WTC11 (cell line): ENCODE measurements at regions not wholly inside any gene's neighbourhood (a gene's known extent, or its start where the extent isn't known, plus 50 kb on each side); places are given as distances from the start of the nearest gene placed in this dataset.

ENCODE experiments used
- ATAC-seq: fragments of 200-7000 bp; cut with Tn5 transposase; 2 replicates; pipeline ENCODE4 v1.10.0; 2021; ENCODE audit warnings: mild to moderate bottlenecking, moderate library complexity
- CTCF ChIA-PET: fragments of 300-600 bp; sonication (Branson Sonifier 250); formaldehyde crosslinking; loops from one replicate; lab custom pipeline; 2021; ENCODE audit warnings: antibody characterized with exemption; lab: Charles Lee
- POLR2A ChIA-PET: fragments of 350-600 bp; sonication (Branson Sonifier 250); formaldehyde crosslinking; loops from one replicate; lab custom pipeline; 2021; ENCODE audit warnings: antibody characterized with exemption; lab: Charles Lee
- DNase-seq: peaks from one replicate; pipeline ENCODE4 v3.0.0; 2021; ENCODE audit warnings: low spot score
- H3K27ac Mint-ChIP-seq: 2 replicates; pipeline ENCODE4 v1.8.0; 2021; ENCODE audit warnings: mixed read lengths
- H3K27me3 Mint-ChIP-seq: 2 replicates; pipeline ENCODE4 v1.8.0; 2021; ENCODE audit warnings: low read depth, mild to moderate bottlenecking, moderate library complexity, mixed read lengths
- H3K36me3 Mint-ChIP-seq: 2 replicates; pipeline ENCODE4 v1.8.0; 2021; ENCODE audit warnings: mixed read lengths
- H3K4me1 Mint-ChIP-seq: 2 replicates; pipeline ENCODE4 v1.8.0; 2022; ENCODE audit warnings: mixed read lengths
- H3K4me3 Mint-ChIP-seq: 2 replicates; pipeline ENCODE4 v1.8.0; 2021; ENCODE audit warnings: mild to moderate bottlenecking, moderate library complexity, mixed read lengths
- H3K9me3 Mint-ChIP-seq: 2 replicates; pipeline ENCODE4 v1.8.0; 2021; ENCODE audit warnings: mixed read lengths
- AFF4 ChIP-seq: sonication (generic); formaldehyde crosslinking; IDR thresholded peaks from 2 replicates; pipeline ENCODE4 v1.8.1; 2023; ENCODE audit warnings: mild to moderate bottlenecking, missing genetic modification reagents, borderline replicate concordance
- ATF1 ChIP-seq: sonication (generic); formaldehyde crosslinking; IDR thresholded peaks from 2 replicates; pipeline ENCODE4 v1.8.1; 2023; ENCODE audit warnings: mild to moderate bottlenecking, moderate library complexity, missing genetic modification reagents
- CBFB ChIP-seq: sonication (generic); formaldehyde crosslinking; IDR thresholded peaks from 2 replicates; pipeline ENCODE4 v1.8.1; 2022; ENCODE audit warnings: mild to moderate bottlenecking, low read depth, missing genetic modification reagents
- EMX1 ChIP-seq: fragments of 250-450 bp; sonication (Bioruptor Pico); IDR thresholded peaks from 2 replicates; pipeline ENCODE4 v1.8.0; 2021; ENCODE audit warnings: mild to moderate bottlenecking
- FOXP1 ChIP-seq: sonication (generic); formaldehyde crosslinking; IDR thresholded peaks from 2 replicates; pipeline ENCODE4 v1.8.0; 2022; ENCODE audit warnings: missing genetic modification reagents, mild to moderate bottlenecking, moderate library complexity, borderline replicate concordance
- GRHL2 ChIP-seq: fragments of 250-450 bp; sonication (Bioruptor Pico); IDR thresholded peaks from 2 replicates; pipeline ENCODE4 v1.8.0; 2022; ENCODE audit warnings: mild to moderate bottlenecking, moderate library complexity; ENCODE audit not compliant: insufficient replicate concordance, severe bottlenecking
- IRF2 ChIP-seq: sonication (generic); formaldehyde crosslinking; IDR thresholded peaks from 2 replicates; pipeline ENCODE4 v1.8.0; 2022; ENCODE audit warnings: low read depth, missing genetic modification reagents, borderline replicate concordance
- MXD4 ChIP-seq: fragments of 250-450 bp; sonication (Bioruptor Pico); IDR thresholded peaks from 2 replicates; pipeline ENCODE4 v1.8.0; 2021; ENCODE audit warnings: mild to moderate bottlenecking, moderate library complexity, borderline replicate concordance
- MYBL2 ChIP-seq: sonication (generic); formaldehyde crosslinking; IDR thresholded peaks from 2 replicates; pipeline ENCODE4 v1.8.1; 2023; ENCODE audit warnings: mild to moderate bottlenecking, moderate library complexity, missing genetic modification reagents
- NR1H2 ChIP-seq: sonication (generic); formaldehyde crosslinking; IDR thresholded peaks from 2 replicates; pipeline ENCODE4 v1.9.0; 2021; ENCODE audit warnings: mild to moderate bottlenecking, moderate library complexity, missing genetic modification reagents
- NR2C2 ChIP-seq: sonication (generic); formaldehyde crosslinking; IDR thresholded peaks from 2 replicates; pipeline ENCODE4 v1.8.0; 2022; ENCODE audit warnings: mild to moderate bottlenecking, missing genetic modification reagents
- PRDM15 ChIP-seq: sonication (generic); formaldehyde crosslinking; IDR thresholded peaks from 2 replicates; pipeline ENCODE4 v1.8.0; 2022; ENCODE audit warnings: missing genetic modification reagents
- RELA ChIP-seq: sonication (generic); formaldehyde crosslinking; IDR thresholded peaks from 2 replicates; pipeline ENCODE4 v1.8.1; 2022; ENCODE audit warnings: missing genetic modification reagents, mild to moderate bottlenecking, borderline replicate concordance
- SMAD3 ChIP-seq: sonication (generic); formaldehyde crosslinking; IDR thresholded peaks from 2 replicates; pipeline ENCODE4 v1.8.0; 2022; ENCODE audit warnings: missing genetic modification reagents, mild to moderate bottlenecking, borderline replicate concordance
- SOX15 ChIP-seq: fragments of 250-450 bp; sonication (Bioruptor Pico); IDR thresholded peaks from 2 replicates; pipeline ENCODE4 v1.9.0; 2021; ENCODE audit warnings: mild to moderate bottlenecking
- ZNF263 ChIP-seq: sonication (generic); formaldehyde crosslinking; IDR thresholded peaks from 2 replicates; pipeline ENCODE4 v1.8.1; 2022; ENCODE audit warnings: low read depth, mild to moderate bottlenecking, moderate library complexity, missing genetic modification reagents
- TF ChIP-seq, protein P1 (sequence below): sonication (generic); formaldehyde crosslinking; IDR thresholded peaks from 2 replicates; pipeline ENCODE4 v1.8.1; 2022; ENCODE audit warnings: missing genetic modification reagents, borderline replicate concordance
- TF ChIP-seq, protein P2 (sequence below): sonication (generic); formaldehyde crosslinking; IDR thresholded peaks from 2 replicates; pipeline ENCODE4 v1.8.0; 2022; ENCODE audit warnings: mild to moderate bottlenecking, missing genetic modification reagents
- TF ChIP-seq, protein P3 (sequence below): sonication (generic); formaldehyde crosslinking; IDR thresholded peaks from 2 replicates; pipeline ENCODE4 v1.8.1; 2022; ENCODE audit warnings: mild to moderate bottlenecking, missing genetic modification reagents, moderate library complexity, borderline replicate concordance
- TF ChIP-seq, protein P4 (sequence below): sonication (generic); formaldehyde crosslinking; IDR thresholded peaks from 2 replicates; pipeline ENCODE4 v1.8.1; 2022; ENCODE audit warnings: mild to moderate bottlenecking, moderate library complexity, missing genetic modification reagents
- TF ChIP-seq, protein P5 (sequence below): fragments of 250-450 bp; sonication (Bioruptor Pico); IDR thresholded peaks from 2 replicates; pipeline ENCODE4 v1.8.0; 2021; ENCODE audit warnings: mild to moderate bottlenecking
- TF ChIP-seq, protein P6 (sequence below): sonication (generic); formaldehyde crosslinking; conservative IDR thresholded peaks from 2 replicates; pipeline ENCODE4 v1.8.1; 2022; ENCODE audit warnings: mild to moderate bottlenecking, missing genetic modification reagents

GRCh38 chr11:28677721-28678120, 569.5 kb downstream of the METTL15 start (continued):
- TF ChIP-seq AFF4 (CRISPR knock-in tag) (no peak), FOXP1 (CRISPR knock-in tag) (no peak), NR2C2 (no peak), RELA (CRISPR knock-in tag) (no peak), IRF2 (CRISPR knock-in tag) (no peak)
- TF ChIP-seq, protein P1, sequence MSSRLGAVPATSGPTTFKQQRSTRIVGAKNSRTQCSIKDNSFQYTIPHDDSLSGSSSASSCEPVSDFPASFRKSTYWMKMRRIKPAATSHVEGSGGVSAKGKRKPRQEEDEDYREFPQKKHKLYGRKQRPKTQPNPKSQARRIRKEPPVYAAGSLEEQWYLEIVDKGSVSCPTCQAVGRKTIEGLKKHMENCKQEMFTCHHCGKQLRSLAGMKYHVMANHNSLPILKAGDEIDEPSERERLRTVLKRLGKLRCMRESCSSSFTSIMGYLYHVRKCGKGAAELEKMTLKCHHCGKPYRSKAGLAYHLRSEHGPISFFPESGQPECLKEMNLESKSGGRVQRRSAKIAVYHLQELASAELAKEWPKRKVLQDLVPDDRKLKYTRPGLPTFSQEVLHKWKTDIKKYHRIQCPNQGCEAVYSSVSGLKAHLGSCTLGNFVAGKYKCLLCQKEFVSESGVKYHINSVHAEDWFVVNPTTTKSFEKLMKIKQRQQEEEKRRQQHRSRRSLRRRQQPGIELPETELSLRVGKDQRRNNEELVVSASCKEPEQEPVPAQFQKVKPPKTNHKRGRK (CRISPR knock-in tag): no peak
- TF ChIP-seq, protein P2, sequence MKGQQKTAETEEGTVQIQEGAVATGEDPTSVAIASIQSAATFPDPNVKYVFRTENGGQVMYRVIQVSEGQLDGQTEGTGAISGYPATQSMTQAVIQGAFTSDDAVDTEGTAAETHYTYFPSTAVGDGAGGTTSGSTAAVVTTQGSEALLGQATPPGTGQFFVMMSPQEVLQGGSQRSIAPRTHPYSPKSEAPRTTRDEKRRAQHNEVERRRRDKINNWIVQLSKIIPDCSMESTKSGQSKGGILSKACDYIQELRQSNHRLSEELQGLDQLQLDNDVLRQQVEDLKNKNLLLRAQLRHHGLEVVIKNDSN (CRISPR knock-in tag): no peak
- TF ChIP-seq, protein P3, sequence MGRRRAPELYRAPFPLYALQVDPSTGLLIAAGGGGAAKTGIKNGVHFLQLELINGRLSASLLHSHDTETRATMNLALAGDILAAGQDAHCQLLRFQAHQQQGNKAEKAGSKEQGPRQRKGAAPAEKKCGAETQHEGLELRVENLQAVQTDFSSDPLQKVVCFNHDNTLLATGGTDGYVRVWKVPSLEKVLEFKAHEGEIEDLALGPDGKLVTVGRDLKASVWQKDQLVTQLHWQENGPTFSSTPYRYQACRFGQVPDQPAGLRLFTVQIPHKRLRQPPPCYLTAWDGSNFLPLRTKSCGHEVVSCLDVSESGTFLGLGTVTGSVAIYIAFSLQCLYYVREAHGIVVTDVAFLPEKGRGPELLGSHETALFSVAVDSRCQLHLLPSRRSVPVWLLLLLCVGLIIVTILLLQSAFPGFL (CRISPR knock-in tag): no peak
- TF ChIP-seq, protein P4, sequence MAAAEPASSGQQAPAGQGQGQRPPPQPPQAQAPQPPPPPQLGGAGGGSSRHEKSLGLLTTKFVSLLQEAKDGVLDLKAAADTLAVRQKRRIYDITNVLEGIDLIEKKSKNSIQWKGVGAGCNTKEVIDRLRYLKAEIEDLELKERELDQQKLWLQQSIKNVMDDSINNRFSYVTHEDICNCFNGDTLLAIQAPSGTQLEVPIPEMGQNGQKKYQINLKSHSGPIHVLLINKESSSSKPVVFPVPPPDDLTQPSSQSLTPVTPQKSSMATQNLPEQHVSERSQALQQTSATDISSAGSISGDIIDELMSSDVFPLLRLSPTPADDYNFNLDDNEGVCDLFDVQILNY (CRISPR knock-in tag): no peak

GRCh38 chr11:28675183-28675582, 567.0 kb downstream of the METTL15 start:
- H3K9me3 Mint-ChIP-seq: no peaks in the 10 kb centered on the region
- ChIA-PET CTCF (interaction anchor here (1.5 kb wide), 1 partner anchor 345 kb away, joined by 4 read pairs; no protein-coding TSS in a partner anchor), POLR2A (no interaction called here)
- no peak for ATAC-seq
- no peak overlapping the region for H3K4me3 Mint-ChIP-seq
- no peaks in the 10 kb centered on the region for H3K36me3 Mint-ChIP-seq
- peaks cover 15% of the 10 kb centered on the region for H3K4me1 Mint-ChIP-seq
- no peak overlapping the region for H3K27ac Mint-ChIP-seq
- H3K27me3 Mint-ChIP-seq: no peaks in the 10 kb centered on the region
- no peak for DNase-seq
- no peak for TF ChIP-seq MXD4 (CRISPR knock-in tag)
- TF ChIP-seq, protein P4 (CRISPR knock-in tag): no peak
- TF ChIP-seq, protein P5, sequence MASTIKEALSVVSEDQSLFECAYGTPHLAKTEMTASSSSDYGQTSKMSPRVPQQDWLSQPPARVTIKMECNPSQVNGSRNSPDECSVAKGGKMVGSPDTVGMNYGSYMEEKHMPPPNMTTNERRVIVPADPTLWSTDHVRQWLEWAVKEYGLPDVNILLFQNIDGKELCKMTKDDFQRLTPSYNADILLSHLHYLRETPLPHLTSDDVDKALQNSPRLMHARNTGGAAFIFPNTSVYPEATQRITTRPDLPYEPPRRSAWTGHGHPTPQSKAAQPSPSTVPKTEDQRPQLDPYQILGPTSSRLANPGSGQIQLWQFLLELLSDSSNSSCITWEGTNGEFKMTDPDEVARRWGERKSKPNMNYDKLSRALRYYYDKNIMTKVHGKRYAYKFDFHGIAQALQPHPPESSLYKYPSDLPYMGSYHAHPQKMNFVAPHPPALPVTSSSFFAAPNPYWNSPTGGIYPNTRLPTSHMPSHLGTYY (CRISPR knock-in tag): no peak
- no peak for TF ChIP-seq GRHL2
- no peak for TF ChIP-seq ATF1 (CRISPR knock-in tag)
- no peak for TF ChIP-seq EMX1
- no peak for TF ChIP-seq FOXP1 (CRISPR knock-in tag)
- TF ChIP-seq PRDM15 (CRISPR knock-in tag): no peak
- TF ChIP-seq, protein P6, sequence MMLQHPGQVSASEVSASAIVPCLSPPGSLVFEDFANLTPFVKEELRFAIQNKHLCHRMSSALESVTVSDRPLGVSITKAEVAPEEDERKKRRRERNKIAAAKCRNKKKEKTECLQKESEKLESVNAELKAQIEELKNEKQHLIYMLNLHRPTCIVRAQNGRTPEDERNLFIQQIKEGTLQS (CRISPR knock-in tag): no peak
- TF ChIP-seq SMAD3 (CRISPR knock-in tag): no peak
- TF ChIP-seq CBFB (CRISPR knock-in tag): no peak
- no peak for TF ChIP-seq NR1H2 (CRISPR knock-in tag)
- no peak for TF ChIP-seq ZNF263 (CRISPR knock-in tag)
- no peak for TF ChIP-seq MYBL2 (CRISPR knock-in tag)
- no peak for TF ChIP-seq SOX15 (CRISPR knock-in tag)
